ENCODE measurements at regions not wholly inside any gene's neighbourhood (a gene's known extent, or its start where the extent isn't known, plus 50 kb on each side); places are given as distances from the start of the nearest gene placed in this dataset.
"Not testable (repeated sequence)": the region's sequence is repeated elsewhere in the genome, so short reads cannot be mapped to it uniquely, and the experiment has no call there.

- no peak for DNase-seq (ENCODE audit: low read depth in 2 of 2)
Observed at GRCh38 chr5:68803881-68804319, 289.9 kb upstream of the SLC30A5 start.

- no peak for DNase-seq (ENCODE audit: low read depth in 2 of 2)
Observed at GRCh38 chr5:68804343-68804742, 289.5 kb upstream of the SLC30A5 start.

GRCh38 chr5:68805444-68805843, 288.4 kb upstream of the SLC30A5 start:
- DNase-seq (ENCODE audit: low read depth in 2 of 2) = no peak

GRCh38 chr5:68817632-68818031, 276.2 kb upstream of the SLC30A5 start:
- DNase-seq (ENCODE audit: low read depth in 2 of 2) = no peak

GRCh38 chr5:68818057-68818695, 275.6 kb upstream of the SLC30A5 start:
- no peak for DNase-seq (ENCODE audit: low read depth in 2 of 2)

- DNase-seq (ENCODE audit: low read depth in 2 of 2) = no peak
Observed at GRCh38 chr5:68818870-68819269, 274.9 kb upstream of the SLC30A5 start.

GRCh38 chr5:68821056-68821455, 272.8 kb upstream of the SLC30A5 start:
- no peak for DNase-seq (ENCODE audit: low read depth in 2 of 2)

- no peak for DNase-seq (ENCODE audit: low read depth in 2 of 2)
Observed at GRCh38 chr5:68822796-68823195, 271.0 kb upstream of the SLC30A5 start.

- no peak for DNase-seq (ENCODE audit: low read depth in 2 of 2)
Observed at GRCh38 chr5:68823301-68823700, 270.5 kb upstream of the SLC30A5 start.

- DNase-seq (ENCODE audit: low read depth in 2 of 2) = no peak
Observed at GRCh38 chr5:68830377-68830898, 263.4 kb upstream of the SLC30A5 start.

- DNase-seq (ENCODE audit: low read depth in 2 of 2) = no peak
Observed at GRCh38 chr5:68834491-68834981, 259.3 kb upstream of the SLC30A5 start.

GRCh38 chr5:68838157-68838718, 255.6 kb upstream of the SLC30A5 start:
- no peak for DNase-seq (ENCODE audit: low read depth in 2 of 2)

- no peak for DNase-seq (ENCODE audit: low read depth in 2 of 2)
Observed at GRCh38 chr5:68839019-68839552, 254.7 kb upstream of the SLC30A5 start.

GRCh38 chr5:68843624-68844364, 250.0 kb upstream of the SLC30A5 start:
- DNase-seq (ENCODE audit: low read depth in 2 of 2) = no peak

- no peak for DNase-seq (ENCODE audit: low read depth in 2 of 2)
Observed at GRCh38 chr5:68845131-68845530, 248.7 kb upstream of the SLC30A5 start.

GRCh38 chr5:68846828-68847227, 247.0 kb upstream of the SLC30A5 start:
- no peak for DNase-seq (ENCODE audit: low read depth in 2 of 2)

- DNase-seq (ENCODE audit: low read depth in 2 of 2) = no peak
Observed at GRCh38 chr5:68848091-68848490, 245.7 kb upstream of the SLC30A5 start.

- no peak for DNase-seq (ENCODE audit: low read depth in 2 of 2)
Observed at GRCh38 chr5:68849103-68849502, 244.7 kb upstream of the SLC30A5 start.

GRCh38 chr5:68849906-68850305, 243.9 kb upstream of the SLC30A5 start:
- DNase-seq (ENCODE audit: low read depth in 2 of 2) = no peak

GRCh38 chr5:68861099-68861498, 232.7 kb upstream of the SLC30A5 start:
- no peak for DNase-seq (ENCODE audit: low read depth in 2 of 2)

GRCh38 chr5:68862560-68862959, 231.3 kb upstream of the SLC30A5 start:
- DNase-seq (ENCODE audit: low read depth in 2 of 2) = no peak

GRCh38 chr5:68865192-68865591, 228.6 kb upstream of the SLC30A5 start:
- DNase-seq (ENCODE audit: low read depth in 2 of 2) = not testable (repeated sequence)

Measured in stimulated activated CD8-positive, alpha-beta memory T cell treated with anti-CD3 and anti-CD28 coated beads, Interleukin-15, amount 100 ng/mL, for 4 hours (primary cell).